Transverse colon (tissue), 4 donors: ENCODE measurements at regions not wholly inside any gene's neighbourhood (a gene's known extent, or its start where the extent isn't known, plus 50 kb on each side); places are given as distances from the start of the nearest gene placed in this dataset.

Experiments used
- DNase-seq: peaks from one replicate; pipeline ENCODE4 v3.0.0-alpha.2; 2019
- H3K27ac ChIP-seq, 4 donors: fragments of 200-600 bp; sonication (generic); 2 replicates each; pipeline ENCODE4 v1.5.1; 2016 to 2018; ENCODE audit warnings: inconsistent platforms in 4 of 4
- H3K27me3 ChIP-seq: fragments of 200-600 bp; sonication (generic); 2 replicates; pipeline ENCODE4 v1.5.1; 2017; ENCODE audit warnings: inconsistent platforms
- H3K36me3 ChIP-seq, 4 donors: fragments of 200-600 bp; sonication (generic); 2 replicates each; pipeline ENCODE4 v1.5.1; 2017 to 2019; ENCODE audit warnings: inconsistent platforms in 4 of 4
- H3K4me1 ChIP-seq, 4 donors: fragments of 200-600 bp; sonication (generic); 2 replicates each; pipeline ENCODE4 v1.5.1; 2017 to 2020; ENCODE audit warnings: inconsistent platforms in 4 of 4
- H3K4me3 ChIP-seq, 4 donors: fragments of 200-600 bp; sonication (generic); 1 replicate in 1 of 4; 2 replicates in 3 of 4; pipeline versions ENCODE4 v1.5.1 to v1.6.1; 2017 to 2019; ENCODE audit warnings: inconsistent platforms in 4 of 4
- H3K9me3 ChIP-seq, 2 donors: fragments of 200-600 bp; sonication (generic); 2 replicates each; pipeline ENCODE4 v1.5.1; 2017 to 2019; ENCODE audit warnings: inconsistent platforms in 2 of 2
- CTCF ChIP-seq, 5 experiments: fragments of 200-600 bp in 3 of 5; fragments of 450-650 bp in 2 of 5; sonication (generic) in 3 of 5; IDR thresholded peaks; 1 replicate in 2 of 5; 2 replicates in 3 of 5; pipeline ENCODE4 v1.5.1; 2016 to 2017; ENCODE audit warnings: antibody characterized with exemption in 5 of 5, inconsistent platforms in 3 of 5, mild to moderate bottlenecking in 2 of 5, moderate library complexity in 1 of 5
- EP300 ChIP-seq: sonication (generic); formaldehyde crosslinking; IDR thresholded peaks from one replicate; pipeline ENCODE4 v1.6.1; 2017; ENCODE audit warnings: antibody characterized with exemption, low read depth
- POLR2A ChIP-seq: fragments of 450-650 bp; IDR thresholded peaks from one replicate; pipeline ENCODE4 v1.6.1; 2016; ENCODE audit warnings: antibody characterized with exemption, mild to moderate bottlenecking, moderate library complexity
- POLR2AphosphoS5 ChIP-seq, 3 donors: sonication (generic); formaldehyde crosslinking; IDR thresholded peaks; one replicate each; pipeline ENCODE4 v1.6.1; 2016; ENCODE audit warnings: antibody characterized with exemption in 3 of 3
- WGBS, 2 donors: methylation state at CpG; one replicate each; pipeline ENCODE4 v1.1.5; 2018; ENCODE audit warnings: low coverage in 1 of 2; 5-methylcytosine and 5-hydroxymethylcytosine counted together
- in situ Hi-C, 4 donors: fragments of 200-750 bp; cut with MboI; loops; one replicate each; pipeline versions ENCODE4 v1.15.0 to v1.15.1; 2017; ENCODE audit warnings: low sequenced_read_pairs in 3 of 4, low pct_ligation_motif_present in 1 of 4, low pct_unique_long_range_greater_than_20kb in 1 of 4
- intact Hi-C: fragments of 100-400 bp; cut with DNase I; formaldehyde crosslinking; loops from one replicate; pipeline ENCODE4 v1.15.1; 2023; ENCODE audit warnings: low total_unique reads

DNA sequence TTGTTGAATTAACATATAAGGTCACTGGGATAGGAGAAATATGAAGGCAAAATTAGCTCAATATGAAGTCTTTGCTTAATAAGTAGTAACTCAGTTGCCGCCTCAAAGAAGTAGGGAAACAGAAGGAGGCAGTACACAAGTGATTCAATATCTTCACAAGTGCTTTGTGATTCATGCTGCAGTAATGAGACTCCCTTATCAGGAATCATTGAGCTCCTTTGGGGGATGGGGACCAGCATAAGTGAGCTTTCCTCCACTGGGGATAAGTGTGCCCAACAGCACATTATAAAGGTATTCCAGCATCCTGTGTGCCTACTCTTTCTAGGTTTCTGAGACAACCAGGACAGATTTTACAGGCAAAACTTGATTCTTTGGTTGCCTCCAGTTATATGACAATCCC is 323.4 kb upstream of the UBE2E3 start:
- H3K4me1 ChIP-seq: no peaks in the 10 kb centered on the region
- no peak for DNase-seq
- TF ChIP-seq POLR2A (no peak), POLR2AphosphoS5 (IDR thresholded peaks at IDR 0.05) (no peak), EP300 (no peak), CTCF (IDR thresholded peaks at IDR 0.05) (no peak)
- 88 to 97% methylated on average over 1 of the region's 1 CpG for WGBS, 2 donors
- H3K9me3 ChIP-seq: no peaks in the 10 kb centered on the region
- no peaks in the 10 kb centered on the region for H3K36me3 ChIP-seq
- in situ Hi-C loops (no loop called here), intact Hi-C loops (no loop called here)
- no peak overlapping the region for H3K27ac ChIP-seq
- no peaks in the 10 kb centered on the region for H3K27me3 ChIP-seq
- H3K4me3 ChIP-seq: no peak overlapping the region

- in situ Hi-C loops: no loop called here
- WGBS, 2 donors: 76 to 78% methylated on average over 1 of the region's 1 CpG
- H3K4me3 ChIP-seq: no peak overlapping the region
- no peaks in the 10 kb centered on the region for H3K27me3 ChIP-seq
- H3K27ac ChIP-seq: no peak overlapping the region
- TF ChIP-seq CTCF (IDR thresholded peaks at IDR 0.05): no peak
- no peak for TF ChIP-seq EP300
- TF ChIP-seq POLR2A: no peak
- TF ChIP-seq POLR2AphosphoS5 (IDR thresholded peaks at IDR 0.05): no peak
- intact Hi-C loops: no loop called here
- DNase-seq: no peak
- no peaks in the 10 kb centered on the region for H3K36me3 ChIP-seq
- no peaks in the 10 kb centered on the region for H3K4me1 ChIP-seq
- H3K9me3 ChIP-seq: no peaks in the 10 kb centered on the region
These were observed 324.0 kb upstream of the UBE2E3 start for GRCh38 chr2:180656455-180656847.

GRCh38 chr2:180655842-180656454 is 324.5 kb upstream of the UBE2E3 start:
- no peak for TF ChIP-seq POLR2AphosphoS5 (IDR thresholded peaks at IDR 0.05)
- peak in 2 of 5 experiments; percentile 16 to 20 for TF ChIP-seq CTCF (IDR thresholded peaks at IDR 0.05)
- DNase-seq: no peak
- Histone ChIP-seq H3K4me3 (no peak overlapping the region), H3K4me1 (no peaks in the 10 kb centered on the region), H3K27me3 (no peaks in the 10 kb centered on the region), H3K9me3 (no peaks in the 10 kb centered on the region), H3K36me3 (no peaks in the 10 kb centered on the region), H3K27ac (no peak overlapping the region)
- 73 to 86% methylated on average over 1 of the region's 1 CpG for WGBS, 2 donors
- in situ Hi-C loops: no loop called here
- intact Hi-C loops: no loop called here

DNA sequence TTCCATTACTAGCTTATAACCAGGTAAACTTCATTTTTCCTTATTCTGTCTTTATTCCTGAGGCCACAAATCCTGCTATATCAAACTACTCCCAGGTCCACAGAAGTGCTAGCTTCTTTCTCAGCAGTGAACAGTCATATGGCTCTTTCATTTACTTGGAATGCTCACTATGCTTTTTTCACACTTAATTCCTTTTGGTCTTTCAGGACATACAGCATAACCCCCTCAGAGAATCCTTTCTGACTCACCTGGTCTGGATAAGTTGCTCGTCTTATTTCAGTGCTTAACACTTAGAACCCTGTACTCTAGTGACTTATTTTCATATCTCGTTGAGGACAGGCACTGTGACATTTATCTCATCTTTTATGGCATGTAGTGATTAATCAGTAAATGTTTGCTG is 325.0 kb upstream of the UBE2E3 start:
- no peak overlapping the region for H3K27ac ChIP-seq
- DNase-seq: no peak
- 69% methylated on average over 2 of the region's 2 CpGs for WGBS, 2 donors
- no peaks in the 10 kb centered on the region for H3K9me3 ChIP-seq
- in situ Hi-C loops: no loop called here
- no peaks in the 10 kb centered on the region for H3K4me1 ChIP-seq
- intact Hi-C loops: no loop called here
- no peaks in the 10 kb centered on the region for H3K36me3 ChIP-seq
- no peak overlapping the region for H3K4me3 ChIP-seq
- H3K27me3 ChIP-seq: no peaks in the 10 kb centered on the region
- TF ChIP-seq POLR2AphosphoS5 (IDR thresholded peaks at IDR 0.05) (no peak), EP300 (no peak), POLR2A (no peak), CTCF (IDR thresholded peaks at IDR 0.05) (no peak)
